Stomach (tissue), 8 donors: ENCODE measurements at regions not wholly inside any gene's neighbourhood (a gene's known extent, or its start where the extent isn't known, plus 50 kb on each side); places are given as distances from the start of the nearest gene placed in this dataset.

Experiments used
- DNase-seq, 2 donors: peaks; one replicate each; pipeline versions ENCODE4 v3.0.0 to v3.0.0-alpha.2; 2013 to 2019
- H3K27ac ChIP-seq, 5 donors: fragments of 200-600 bp in 4 of 5; sonication (generic) in 4 of 5; one replicate each; pipeline ENCODE4 v1.5.1; 2013 to 2019; ENCODE audit warnings: mild to moderate bottlenecking in 1 of 5, moderate library complexity in 1 of 5
- H3K27me3 ChIP-seq, 3 donors: fragments of 200-600 bp; sonication (generic); one replicate each; pipeline ENCODE4 v1.5.1; 2017 to 2019; ENCODE audit warnings: mixed run types in 1 of 3
- H3K36me3 ChIP-seq, 4 donors: fragments of 200-600 bp; sonication (generic); 1 replicate in 3 of 4; 2 replicates in 1 of 4; pipeline ENCODE4 v1.5.1; 2016 to 2019
- H3K4me1 ChIP-seq, 4 donors: fragments of 200-600 bp; sonication (generic); one replicate each; pipeline ENCODE4 v1.5.1; 2016 to 2019
- H3K4me3 ChIP-seq, 4 donors: fragments of 200-600 bp; sonication (generic) in 3 of 4; one replicate each; pipeline ENCODE4 v1.5.1; 2016 to 2019; ENCODE audit warnings: mild to moderate bottlenecking in 1 of 4
- H3K9me3 ChIP-seq, 4 donors: fragments of 200-600 bp; sonication (generic); one replicate each; pipeline ENCODE4 v1.5.1; 2016 to 2019
- CTCF ChIP-seq, 7 experiments: fragments of 450-650 bp in 4 of 7; fragments of 200-600 bp in 3 of 7; sonication (generic) in 3 of 7; IDR thresholded peaks; one replicate each; pipeline ENCODE4 v1.5.1; 2016 to 2019; ENCODE audit warnings: antibody characterized with exemption in 7 of 7, control low read depth in 2 of 7, mild to moderate bottlenecking in 1 of 7
- EP300 ChIP-seq: sonication (generic); formaldehyde crosslinking; IDR thresholded peaks from one replicate; pipeline ENCODE4 v1.6.1; 2017; ENCODE audit warnings: antibody characterized with exemption
- POLR2A ChIP-seq, 4 donors: fragments of 450-650 bp; IDR thresholded peaks; one replicate each; pipeline ENCODE4 v1.6.1; 2016; ENCODE audit warnings: antibody characterized with exemption in 4 of 4, control low read depth in 2 of 4, mild to moderate bottlenecking in 1 of 4, moderate library complexity in 1 of 4
- POLR2AphosphoS5 ChIP-seq, 3 donors: sonication (generic); formaldehyde crosslinking; IDR thresholded peaks; one replicate each; pipeline ENCODE4 v1.6.1; 2016; ENCODE audit warnings: antibody characterized with exemption in 3 of 3
- WGBS, 5 donors: extraction: QIAGEN DNeasy Blood & Tissue Kit in 3 of 5; methylation state at CpG; one replicate each; pipeline versions ENCODE4 v1.1.5 to v1.1.7; 2013 to 2018; 5-methylcytosine and 5-hydroxymethylcytosine counted together
- intact Hi-C: fragments of 100-400 bp; cut with DNase I; formaldehyde crosslinking; loops from one replicate; pipeline ENCODE4 v1.15.1; 2023; ENCODE audit warnings: low total_unique reads
- donor health status: healthy with polysubstance abuse.
- donor health status: Bipolar disorder and iron deficiency.
- donor health status: healthy.

GRCh38 chr3:34238407-34238806 is 440.0 kb downstream of the PDCD6IP start:
- no peaks in the 10 kb centered on the region for H3K9me3 ChIP-seq
- intact Hi-C loops: no loop called here
- H3K27ac ChIP-seq: no peak overlapping the region
- H3K27me3 ChIP-seq: no peaks in the 10 kb centered on the region
- DNase-seq: no peak
- 31 to 45% (median 36%) methylated on average over 1 of the region's 1 CpG for WGBS, 5 donors
- H3K36me3 ChIP-seq: no peaks in the 10 kb centered on the region
- no peak for TF ChIP-seq POLR2AphosphoS5 (IDR thresholded peaks at IDR 0.05)
- TF ChIP-seq CTCF (IDR thresholded peaks at IDR 0.05): no peak
- TF ChIP-seq EP300: no peak
- TF ChIP-seq POLR2A (IDR thresholded peaks at IDR 0.05): no peak
- no peaks in the 10 kb centered on the region for H3K4me1 ChIP-seq
- H3K4me3 ChIP-seq: no peak overlapping the region

GRCh38 chr3:34239287-34239686 is 440.9 kb downstream of the PDCD6IP start:
- Histone ChIP-seq H3K9me3 (no peaks in the 10 kb centered on the region), H3K4me3 (no peak overlapping the region), H3K36me3 (no peaks in the 10 kb centered on the region), H3K27ac (no peak overlapping the region), H3K4me1 (no peaks in the 10 kb centered on the region), H3K27me3 (no peaks in the 10 kb centered on the region)
- intact Hi-C loops: no loop called here
- DNase-seq: no peak
- TF ChIP-seq EP300: no peak
- TF ChIP-seq CTCF (IDR thresholded peaks at IDR 0.05): no peak
- TF ChIP-seq POLR2A (IDR thresholded peaks at IDR 0.05): no peak
- no peak for TF ChIP-seq POLR2AphosphoS5 (IDR thresholded peaks at IDR 0.05)
- 88 to 93% (median 92%) methylated on average over 4 of the region's 4 CpGs for WGBS, 5 donors

GRCh38 chr3:34239875-34240274 is 441.4 kb downstream of the PDCD6IP start:
- TF ChIP-seq POLR2A (IDR thresholded peaks at IDR 0.05) (no peak), CTCF (IDR thresholded peaks at IDR 0.05) (no peak), EP300 (no peak), POLR2AphosphoS5 (IDR thresholded peaks at IDR 0.05) (no peak)
- Histone ChIP-seq H3K4me1 (no peaks in the 10 kb centered on the region), H3K4me3 (no peak overlapping the region), H3K36me3 (no peaks in the 10 kb centered on the region), H3K27me3 (no peaks in the 10 kb centered on the region), H3K9me3 (no peaks in the 10 kb centered on the region), H3K27ac (no peak overlapping the region)
- intact Hi-C loops: no loop called here
- DNase-seq: no peak

GRCh38 chr3:34247401-34247800 is 449.0 kb downstream of the PDCD6IP start:
- 34 to 89% (median 81%) methylated on average over 1 of the region's 1 CpG for WGBS, 5 donors
- no peaks in the 10 kb centered on the region for H3K4me1 ChIP-seq
- no peak overlapping the region for H3K4me3 ChIP-seq
- H3K27ac ChIP-seq: no peak overlapping the region
- intact Hi-C loops: no loop called here
- no peaks in the 10 kb centered on the region for H3K36me3 ChIP-seq
- TF ChIP-seq POLR2A (IDR thresholded peaks at IDR 0.05) (no peak), EP300 (no peak), CTCF (IDR thresholded peaks at IDR 0.05) (no peak), POLR2AphosphoS5 (IDR thresholded peaks at IDR 0.05) (no peak)
- DNase-seq: no peak
- no peaks in the 10 kb centered on the region for H3K9me3 ChIP-seq
- no peaks in the 10 kb centered on the region for H3K27me3 ChIP-seq

GRCh38 chr3:34248352-34248751 is 449.9 kb downstream of the PDCD6IP start:
- 38 to 75% (median 50%) methylated on average over 2 of the region's 2 CpGs for WGBS, 5 donors
- no peaks in the 10 kb centered on the region for H3K27me3 ChIP-seq
- no peak for DNase-seq
- intact Hi-C loops: no loop called here
- H3K4me1 ChIP-seq: no peaks in the 10 kb centered on the region
- no peaks in the 10 kb centered on the region for H3K9me3 ChIP-seq
- H3K27ac ChIP-seq: no peak overlapping the region
- H3K36me3 ChIP-seq: no peaks in the 10 kb centered on the region
- TF ChIP-seq POLR2A (IDR thresholded peaks at IDR 0.05) (no peak), EP300 (no peak), POLR2AphosphoS5 (IDR thresholded peaks at IDR 0.05) (no peak), CTCF (IDR thresholded peaks at IDR 0.05) (no peak)
- H3K4me3 ChIP-seq: no peak overlapping the region
